GM23248 (cell line): ENCODE measurements at regions not wholly inside any gene's neighbourhood (a gene's known extent, or its start where the extent isn't known, plus 50 kb on each side); places are given as distances from the start of the nearest gene placed in this dataset.

Experiments
- EZH2 ChIP-seq: fragments of 200-600 bp; sonication (generic); IDR thresholded peaks from 2 replicates; pipeline ENCODE4 v1.6.1; 2018; ENCODE audit warnings: antibody characterized with exemption, mild to moderate bottlenecking; ENCODE audit not compliant: insufficient read depth, poor library complexity, severe bottlenecking
- EZH2phosphoT487 ChIP-seq: fragments of 200-600 bp; sonication (generic); IDR thresholded peaks from 2 replicates; pipeline ENCODE4 v1.6.1; 2018; ENCODE audit warnings: antibody characterized with exemption, moderate library complexity, mild to moderate bottlenecking, low read depth; ENCODE audit not compliant: insufficient read depth

DNA sequence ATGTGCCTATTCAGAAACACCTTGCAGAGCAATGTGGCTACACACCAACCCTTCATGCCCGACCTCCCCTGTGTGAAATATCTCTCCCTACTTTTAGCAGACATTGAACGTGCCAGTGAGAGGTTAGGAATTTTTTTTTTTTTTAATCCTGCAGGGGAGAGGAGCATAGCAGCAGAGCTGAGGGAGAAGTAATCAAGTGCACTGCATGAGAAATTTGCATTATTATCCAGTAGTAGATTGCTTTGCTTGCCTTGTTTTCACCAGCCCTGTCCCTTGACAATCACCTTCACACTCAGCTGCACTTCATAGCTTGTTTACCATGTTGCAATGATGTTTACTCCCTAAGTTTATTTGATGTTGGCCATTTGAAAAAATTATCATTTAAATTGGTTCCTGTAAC, 489.6 kb upstream of the ZNF608 start:
- no peak for TF ChIP-seq EZH2phosphoT487
- no peak for TF ChIP-seq EZH2
